ENCODE measurements at regions not wholly inside any gene's neighbourhood (a gene's known extent, or its start where the extent isn't known, plus 50 kb on each side); places are given as distances from the start of the nearest gene placed in this dataset.

DNA sequence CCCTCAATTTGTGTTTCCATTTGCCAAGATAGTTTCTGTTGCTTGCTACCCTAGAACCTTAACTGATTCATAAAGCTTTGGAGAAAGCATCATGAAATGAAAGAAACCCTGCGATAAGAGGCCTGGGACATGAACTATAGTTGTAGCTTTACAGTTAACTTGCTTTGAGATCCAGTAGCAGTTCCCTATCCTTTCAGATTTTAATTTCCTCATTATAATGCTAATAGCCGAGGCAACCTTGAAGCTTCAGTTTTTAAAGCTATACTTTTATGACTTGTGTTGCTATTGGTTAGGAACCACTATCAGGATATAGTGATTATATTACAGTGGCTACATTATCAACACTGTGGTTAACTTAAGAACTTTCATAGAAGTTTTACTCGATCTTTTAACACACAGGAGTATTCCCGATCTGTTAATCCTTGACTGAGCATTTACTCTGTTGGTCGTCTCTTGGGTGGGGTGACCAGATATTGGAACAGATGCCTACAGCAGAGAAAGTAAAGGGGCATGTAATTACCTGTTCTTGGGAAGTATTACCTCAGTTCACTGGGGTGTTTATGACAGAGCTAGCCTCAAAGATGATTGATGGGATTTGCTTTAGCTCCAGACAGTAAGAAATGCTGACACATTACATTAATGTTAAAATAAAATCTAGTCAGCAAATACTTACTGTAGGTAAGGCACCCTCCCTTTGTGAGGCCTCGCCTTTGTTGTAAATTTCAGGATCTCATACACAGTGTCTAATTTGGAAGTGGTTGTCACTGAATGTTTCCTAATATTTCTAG, 86.2 kb upstream of the CSRP2 start:
- TF ChIP-seq POLR2AphosphoS5 (IDR thresholded peaks at IDR 0.05; ENCODE audit: low read depth, low read length), result no peak
- no peak for TF ChIP-seq TCF7L2 (IDR thresholded peaks at IDR 0.05; ENCODE audit: low read depth, low read length)
